ENCODE measurements at regions not wholly inside any gene's neighbourhood (a gene's known extent, or its start where the extent isn't known, plus 50 kb on each side); places are given as distances from the start of the nearest gene placed in this dataset.

- H3K27ac ChIP-seq, result no peak overlapping the region
- intact Hi-C loops (cut with micrococcal nuclease; ENCODE audit: unreplicated experiment), result loop anchor here (10.0 kb wide), 4 partner anchors 223 to 1353 kb away; no protein-coding TSS in a partner anchor
- H3K9me2 ChIP-seq (ENCODE audit: insufficient read depth), result no peaks in the 10 kb centered on the region
- CTCF ChIA-PET, result no interaction called here
- DNase-seq, result no peak
- no peaks in the 10 kb centered on the region for H3K36me3 ChIP-seq (ENCODE audit: low read depth)
- POLR2A ChIA-PET (ENCODE audit: unreplicated experiment), result no interaction called here
- H3K4me1 ChIP-seq (replicated peaks; ENCODE audit: insufficient read depth), result peaks cover 7% of the 10 kb centered on the region
- H3K27me3 ChIP-seq (ENCODE audit: insufficient read depth, low read depth), result no peaks in the 10 kb centered on the region
- no peaks in the 10 kb centered on the region for H3K9me3 ChIP-seq (ENCODE audit: insufficient read depth, low read depth)
- H3K4me3 ChIP-seq, result no peak overlapping the region
- H3K79me2 ChIP-seq (ENCODE audit: low read depth), result no peaks in the 10 kb centered on the region
- BruUV-seq (replicated peaks), result no TSS peak
- H3K4me2 ChIP-seq, result no peak overlapping the region
- H2AFZ ChIP-seq, result no peak overlapping the region
- no peaks in the 10 kb centered on the region for H4K20me1 ChIP-seq (ENCODE audit: insufficient read depth)
- TF ChIP-seq CTCF (conservative IDR thresholded peaks at IDR 0.05) (no peak), EZH2 (IDR thresholded peaks at IDR 0.05; ENCODE audit: low read depth) (no peak)
- no peaks in the 10 kb centered on the region for H3F3A ChIP-seq (ENCODE audit: insufficient read depth, low read depth)
Measured at GRCh38 chr15:35691891-35692867, 146.2 kb upstream of the DPH6 start.

- H4K20me1 ChIP-seq (ENCODE audit: insufficient read depth), result no peaks in the 10 kb centered on the region
- no peak overlapping the region for H3K4me3 ChIP-seq
- no peak for DNase-seq
- H3K9me3 ChIP-seq (ENCODE audit: insufficient read depth, low read depth), result no peaks in the 10 kb centered on the region
- H3K9me2 ChIP-seq (ENCODE audit: insufficient read depth), result no peaks in the 10 kb centered on the region
- no peak overlapping the region for H2AFZ ChIP-seq
- no peaks in the 10 kb centered on the region for H3F3A ChIP-seq (ENCODE audit: insufficient read depth, low read depth)
- TF ChIP-seq EZH2 (IDR thresholded peaks at IDR 0.05; ENCODE audit: low read depth) (no peak), CTCF (conservative IDR thresholded peaks at IDR 0.05) (no peak)
- ChIA-PET POLR2A (ENCODE audit: unreplicated experiment) (no interaction called here), CTCF (no interaction called here)
- H3K27ac ChIP-seq, result no peak overlapping the region
- H3K27me3 ChIP-seq (ENCODE audit: insufficient read depth, low read depth), result no peaks in the 10 kb centered on the region
- intact Hi-C loops (cut with micrococcal nuclease; ENCODE audit: unreplicated experiment), result loop anchor here (10.0 kb wide), 4 partner anchors 222 to 1352 kb away; no protein-coding TSS in a partner anchor
- no TSS peak for BruUV-seq (replicated peaks)
- no peaks in the 10 kb centered on the region for H3K36me3 ChIP-seq (ENCODE audit: low read depth)
- H3K79me2 ChIP-seq (ENCODE audit: low read depth), result no peaks in the 10 kb centered on the region
- no peak overlapping the region for H3K4me2 ChIP-seq
- H3K4me1 ChIP-seq (replicated peaks; ENCODE audit: insufficient read depth), result peaks cover 18% of the 10 kb centered on the region
Measured at GRCh38 chr15:35693286-35693685, 147.3 kb upstream of the DPH6 start.

GRCh38 chr15:35693886-35694285 is 147.9 kb upstream of the DPH6 start:
- DNase-seq, result no peak
- Histone ChIP-seq H3F3A (ENCODE audit: insufficient read depth, low read depth) (no peaks in the 10 kb centered on the region), H3K27ac (no peak overlapping the region), H3K4me1 (replicated peaks; ENCODE audit: insufficient read depth) (peaks cover 21% of the 10 kb centered on the region), H3K36me3 (ENCODE audit: low read depth) (no peaks in the 10 kb centered on the region), H3K4me3 (no peak overlapping the region), H3K79me2 (ENCODE audit: low read depth) (no peaks in the 10 kb centered on the region), H2AFZ (no peak overlapping the region), H4K20me1 (ENCODE audit: insufficient read depth) (no peaks in the 10 kb centered on the region), H3K4me2 (no peak overlapping the region), H3K27me3 (ENCODE audit: insufficient read depth, low read depth) (no peaks in the 10 kb centered on the region), H3K9me2 (ENCODE audit: insufficient read depth) (no peaks in the 10 kb centered on the region), H3K9me3 (ENCODE audit: insufficient read depth, low read depth) (no peaks in the 10 kb centered on the region)
- POLR2A ChIA-PET (ENCODE audit: unreplicated experiment), result no interaction called here
- TF ChIP-seq EZH2 (IDR thresholded peaks at IDR 0.05; ENCODE audit: low read depth), result no peak
- CTCF ChIA-PET, result no interaction called here
- intact Hi-C loops (cut with micrococcal nuclease; ENCODE audit: unreplicated experiment), result loop anchor here (10.0 kb wide), 4 partner anchors 221 to 1351 kb away; no protein-coding TSS in a partner anchor
- no TSS peak for BruUV-seq (replicated peaks)

Data from PC-9 (cell line).